22Rv1 (cell line): ENCODE measurements at regions not wholly inside any gene's neighbourhood (a gene's known extent, or its start where the extent isn't known, plus 50 kb on each side); places are given as distances from the start of the nearest gene placed in this dataset.
"Not testable (repeated sequence)": the region's sequence is repeated elsewhere in the genome, so short reads cannot be mapped to it uniquely, and the experiment has no call there.

Experiments
- H3K27ac ChIP-seq: fragments of 450-650 bp; 2 replicates; pipeline ENCODE4 v1.5.1; 2017
- CTCF ChIP-seq: fragments of 450-650 bp; IDR thresholded peaks from 2 replicates; pipeline ENCODE4 v1.5.1; 2017; ENCODE audit warnings: mild to moderate bottlenecking
- ZFX ChIP-seq: fragments of 450-650 bp; IDR thresholded peaks from 2 replicates; pipeline ENCODE4 v1.6.1; 2017; ENCODE audit warnings: antibody characterized with exemption, borderline replicate concordance

DNA sequence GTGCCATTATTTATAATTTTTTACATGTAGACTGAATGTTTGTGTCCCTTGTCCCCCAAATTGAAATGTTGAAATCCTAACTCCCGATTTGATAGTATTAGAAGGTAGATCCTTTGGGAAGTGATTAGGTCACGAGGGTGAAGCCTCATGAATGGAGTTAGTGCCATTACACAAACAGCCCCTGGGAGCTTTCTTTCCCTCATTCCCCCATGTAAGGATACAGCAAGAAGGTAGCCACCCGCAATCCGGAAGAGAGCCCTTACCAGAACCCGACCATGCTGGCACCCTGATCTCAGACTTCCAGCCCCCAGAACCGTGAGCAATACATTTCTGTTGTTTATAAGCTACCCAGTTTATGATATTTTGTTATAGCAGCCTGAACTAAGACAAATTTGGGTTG, 143.2 kb downstream of the NPIPB5 start:
- TF ChIP-seq CTCF (no peak), ZFX (no peak)
- H3K27ac ChIP-seq: no peak overlapping the region

DNA sequence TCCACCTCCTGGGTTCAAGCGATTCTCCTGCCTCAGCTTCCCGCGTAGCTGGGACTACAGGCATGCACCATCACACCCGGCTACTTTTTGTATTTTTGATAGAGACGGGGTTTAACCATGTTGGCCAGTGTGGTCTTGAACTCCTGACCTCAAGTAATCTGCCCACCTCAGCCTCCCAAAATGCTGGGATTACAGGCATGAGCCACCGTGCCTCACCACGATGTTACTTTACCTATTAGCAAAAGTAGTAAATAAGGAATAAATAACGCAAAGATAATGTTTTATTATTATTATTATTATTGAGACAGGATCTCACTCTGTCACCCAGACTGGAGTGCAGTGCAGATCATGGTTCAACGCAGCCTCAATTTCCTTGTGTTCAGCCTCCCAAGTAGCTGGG, 145.9 kb downstream of the NPIPB5 start:
- H3K27ac ChIP-seq: not testable (repeated sequence)

- H3K27ac ChIP-seq: peak overlapping the region; percentile 39
- no peak for TF ChIP-seq ZFX
These were observed 149.2 kb downstream of the NPIPB5 start for GRCh38 chr16:22659933-22660332.

DNA sequence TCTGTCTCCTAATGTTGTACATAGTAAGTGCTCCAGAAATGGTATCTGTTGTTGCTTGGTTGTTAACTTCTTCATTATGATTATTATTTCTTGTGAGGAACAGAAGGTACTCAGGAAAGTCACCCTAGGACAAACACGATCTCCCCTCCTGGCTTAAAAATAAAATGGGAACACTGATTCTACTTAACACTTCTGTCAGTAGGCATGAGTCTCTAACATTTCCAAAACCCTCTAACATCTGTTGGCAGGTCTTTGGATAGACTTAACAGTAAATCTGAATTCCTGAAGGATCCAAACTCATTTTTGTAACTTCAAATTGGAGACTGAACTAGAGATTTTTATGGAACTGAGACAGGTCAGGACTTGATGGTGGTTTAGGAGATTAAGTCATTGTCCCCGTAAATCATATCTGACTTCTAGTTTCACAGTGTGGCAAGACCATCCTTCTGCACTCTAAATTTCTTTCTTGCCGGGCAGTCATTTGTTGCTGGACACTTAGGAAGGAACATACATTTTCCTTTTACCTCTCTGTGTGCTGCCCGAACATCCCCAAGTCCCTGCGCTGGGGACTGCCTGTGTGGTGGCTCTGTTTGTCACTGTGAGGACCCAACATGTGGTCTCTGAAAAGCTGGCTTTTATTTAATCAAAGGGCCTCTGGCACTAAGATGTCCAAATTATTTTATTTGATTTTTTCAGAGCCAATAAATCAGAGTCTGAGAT, 149.9 kb downstream of the NPIPB5 start:
- TF ChIP-seq CTCF: no peak
- no peak for TF ChIP-seq ZFX

DNA sequence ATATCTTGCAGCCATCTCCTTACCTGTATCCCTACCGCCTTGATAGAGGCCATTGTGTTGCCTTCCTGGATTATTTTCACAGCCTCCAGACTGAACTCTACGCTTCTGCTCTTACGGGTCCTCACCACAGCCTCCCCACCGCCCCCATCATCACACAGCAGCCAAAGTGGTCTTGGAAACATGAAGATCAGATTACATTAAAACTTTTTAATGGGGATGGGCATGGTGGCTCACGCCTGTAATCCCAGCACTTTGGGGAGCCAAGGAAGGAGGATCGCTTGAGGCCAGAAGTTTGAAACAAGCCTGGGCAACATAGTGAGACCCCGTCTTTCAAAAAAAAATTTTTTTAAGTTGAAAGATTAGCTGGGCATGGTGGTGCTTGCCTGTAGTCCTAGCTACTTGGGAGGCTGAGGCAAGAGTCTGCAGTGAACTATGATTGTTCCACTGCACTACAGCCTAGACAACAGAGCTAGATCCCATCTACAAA, 150.5 kb downstream of the NPIPB5 start:
- no peak for TF ChIP-seq ZFX
- H3K27ac ChIP-seq: no peak overlapping the region

More for the DNA sequence above, 149.9 kb downstream of the NPIPB5 start:
- H3K27ac ChIP-seq: peak overlapping the region; percentile 39; the same call in 1 of the 2 replicates

DNA sequence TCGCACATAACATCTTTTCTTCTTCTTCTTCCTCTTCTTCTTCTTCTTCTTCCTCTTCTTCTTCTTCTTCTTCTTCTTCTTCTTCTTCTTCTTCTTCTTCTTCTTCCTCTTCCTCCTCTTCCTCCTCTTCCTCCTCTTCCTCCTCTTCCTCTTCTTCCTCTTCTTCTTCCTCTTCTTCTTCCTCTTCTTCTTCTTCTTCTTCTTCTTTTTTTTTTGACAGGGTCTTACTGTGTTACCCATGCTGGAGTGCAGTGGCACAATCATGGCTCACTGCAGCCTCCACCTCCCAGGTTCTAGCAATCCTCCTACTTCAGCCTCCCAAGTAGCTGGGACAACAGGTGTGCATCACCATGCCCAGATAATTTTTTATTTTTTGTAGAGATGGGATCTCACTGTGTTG, 151.0 kb upstream of the HS3ST2 start:
- H3K27ac ChIP-seq: not testable (repeated sequence)

- no peak for TF ChIP-seq ZFX
- H3K27ac ChIP-seq: no peak overlapping the region
These were observed 150.4 kb upstream of the HS3ST2 start for GRCh38 chr16:22663389-22664064.

GRCh38 chr16:22664132-22664531, 149.8 kb upstream of the HS3ST2 start:
- TF ChIP-seq CTCF: no peak
- TF ChIP-seq ZFX: no peak
- H3K27ac ChIP-seq: no peak overlapping the region

GRCh38 chr16:22664561-22664997, 149.4 kb upstream of the HS3ST2 start:
- H3K27ac ChIP-seq: no peak overlapping the region
- TF ChIP-seq ZFX (no peak), CTCF (no peak)
